NB4 (cell line): ENCODE measurements at regions not wholly inside any gene's neighbourhood (a gene's known extent, or its start where the extent isn't known, plus 50 kb on each side); places are given as distances from the start of the nearest gene placed in this dataset.

Experiments used
- DNase-seq: peaks from one replicate; pipeline ENCODE4 v3.0.0; 2010; ENCODE audit warnings: low read depth
- H3K4me3 ChIP-seq: one replicate; pipeline ENCODE4 v1.5.1; 2011; ENCODE audit warnings: mild to moderate bottlenecking, low read depth, low read length, moderate library complexity
- CTCF ChIP-seq: IDR thresholded peaks from one replicate; pipeline ENCODE4 v1.5.1; 2012; ENCODE audit warnings: low read depth, low read length
- MAX ChIP-seq: IDR thresholded peaks from 2 replicates; pipeline ENCODE4 v1.6.1; 2011; ENCODE audit warnings: low read depth, low read length
- MYC ChIP-seq: IDR thresholded peaks from 2 replicates; pipeline ENCODE4 v1.6.1; 2011; ENCODE audit warnings: low read depth, low read length
- POLR2A ChIP-seq: IDR thresholded peaks from 2 replicates; pipeline ENCODE4 v1.6.1; 2011; ENCODE audit warnings: mild to moderate bottlenecking; ENCODE audit not compliant: insufficient read length; ENCODE audit errors: extremely low read depth

- H3K4me3 ChIP-seq: no peak overlapping the region
- TF ChIP-seq MAX (no peak), CTCF (no peak), MYC (no peak), POLR2A (no peak)
- DNase-seq: no peak
Measured at GRCh38 chr2:103285354-103285753, 523.5 kb downstream of the TMEM182 start.

GRCh38 chr2:103287746-103288145 lies 525.9 kb downstream of the TMEM182 start:
- TF ChIP-seq POLR2A (no peak), MAX (no peak), CTCF (no peak), MYC (no peak)
- no peak for DNase-seq
- no peak overlapping the region for H3K4me3 ChIP-seq

GRCh38 chr2:103288696-103289095 lies 526.9 kb downstream of the TMEM182 start:
- DNase-seq: no peak
- no peak for TF ChIP-seq MYC
- no peak for TF ChIP-seq CTCF
- H3K4me3 ChIP-seq: no peak overlapping the region

GRCh38 chr2:103289105-103289725 lies 527.4 kb downstream of the TMEM182 start:
- DNase-seq: no peak
- no peak for TF ChIP-seq MAX
- TF ChIP-seq POLR2A: no peak
- TF ChIP-seq MYC: no peak
- no peak for TF ChIP-seq CTCF
- H3K4me3 ChIP-seq: no peak overlapping the region

GRCh38 chr2:103292573-103292972 lies 530.7 kb downstream of the TMEM182 start:
- no peak overlapping the region for H3K4me3 ChIP-seq
- DNase-seq: no peak
- TF ChIP-seq POLR2A: no peak

GRCh38 chr2:103293067-103293741 lies 531.4 kb downstream of the TMEM182 start:
- TF ChIP-seq MYC: no peak
- no peak for TF ChIP-seq MAX
- TF ChIP-seq POLR2A: no peak
- no peak for TF ChIP-seq CTCF
- DNase-seq: no peak
- no peak overlapping the region for H3K4me3 ChIP-seq
